ENCODE measurements at regions not wholly inside any gene's neighbourhood (a gene's known extent, or its start where the extent isn't known, plus 50 kb on each side); places are given as distances from the start of the nearest gene placed in this dataset.
"Not testable (repeated sequence)": the region's sequence is repeated elsewhere in the genome, so short reads cannot be mapped to it uniquely, and the experiment has no call there.

- DNase-seq: no peak
These were observed 582.1 kb downstream of the AMY1C start for GRCh38 chr1:104331763-104332162.

- DNase-seq: not testable (repeated sequence)
These were observed 588.2 kb downstream of the AMY1C start for GRCh38 chr1:104337927-104338326.

GRCh38 chr1:104341944-104342343 is 592.2 kb downstream of the AMY1C start:
- DNase-seq: no peak

DNA sequence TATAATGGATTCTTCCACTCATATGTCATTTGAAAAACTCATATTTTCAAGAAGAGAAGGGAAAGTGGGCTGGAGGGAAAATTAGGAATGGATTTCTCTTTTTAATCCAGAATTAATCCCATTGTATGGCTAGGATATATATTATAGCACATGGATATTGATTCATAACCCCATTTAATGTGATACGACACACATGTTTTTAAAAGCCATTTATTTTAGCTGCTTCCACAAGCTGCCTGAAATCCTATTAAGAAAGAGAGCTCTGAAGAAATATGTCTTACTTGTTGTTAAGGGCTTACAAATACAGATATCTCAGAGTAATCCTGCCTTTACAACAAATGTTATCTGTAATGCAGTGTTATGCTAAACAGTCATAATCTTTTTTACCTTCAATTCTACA is 598.6 kb downstream of the AMY1C start:
- DNase-seq: no peak

GRCh38 chr1:104353580-104353979 is 603.9 kb downstream of the AMY1C start:
- no peak for DNase-seq

DNA sequence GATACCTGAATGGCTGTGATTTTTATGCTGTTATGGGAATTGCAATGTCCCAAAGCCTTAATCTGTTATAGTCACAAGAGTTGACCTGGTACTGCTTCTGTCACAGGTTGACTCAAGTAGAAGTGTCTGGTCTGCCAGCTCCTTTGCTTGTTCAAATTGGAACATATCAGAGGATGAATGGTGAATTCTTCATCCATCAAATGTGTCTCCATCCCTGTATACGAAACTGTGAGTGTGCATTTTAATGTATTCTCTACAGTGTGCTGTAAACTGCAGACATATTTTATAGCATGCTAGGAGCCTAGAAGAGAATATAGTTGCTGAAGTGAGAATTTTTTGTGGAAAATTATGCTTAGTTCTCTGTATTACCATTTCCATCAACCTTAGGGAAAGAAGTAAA is 608.4 kb downstream of the AMY1C start:
- no peak for DNase-seq

- no peak for DNase-seq
These were observed 608.9 kb downstream of the AMY1C start for GRCh38 chr1:104358621-104359020.

DNA sequence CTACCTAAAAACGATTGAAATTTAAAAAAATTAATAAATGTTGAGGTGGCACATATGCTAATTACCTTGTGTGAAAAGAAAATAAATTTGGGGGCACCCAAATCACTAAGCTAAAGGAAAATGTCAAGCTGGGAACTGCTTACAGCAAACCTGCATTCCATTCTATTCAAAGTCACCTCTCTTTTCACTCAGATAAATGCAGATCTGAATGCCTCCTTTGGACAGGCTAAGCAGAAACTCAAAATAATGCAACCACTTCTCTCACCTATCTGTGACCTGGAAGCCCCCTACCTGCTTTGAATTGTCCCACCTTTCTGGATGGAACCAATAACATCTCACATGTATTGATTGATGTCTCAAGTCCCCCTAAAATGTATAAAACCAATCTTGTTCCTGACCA is 628.7 kb downstream of the AMY1C start:
- no peak for DNase-seq

- DNase-seq: no peak
These were observed 630.3 kb downstream of the AMY1C start for GRCh38 chr1:104380003-104380402.

DNA sequence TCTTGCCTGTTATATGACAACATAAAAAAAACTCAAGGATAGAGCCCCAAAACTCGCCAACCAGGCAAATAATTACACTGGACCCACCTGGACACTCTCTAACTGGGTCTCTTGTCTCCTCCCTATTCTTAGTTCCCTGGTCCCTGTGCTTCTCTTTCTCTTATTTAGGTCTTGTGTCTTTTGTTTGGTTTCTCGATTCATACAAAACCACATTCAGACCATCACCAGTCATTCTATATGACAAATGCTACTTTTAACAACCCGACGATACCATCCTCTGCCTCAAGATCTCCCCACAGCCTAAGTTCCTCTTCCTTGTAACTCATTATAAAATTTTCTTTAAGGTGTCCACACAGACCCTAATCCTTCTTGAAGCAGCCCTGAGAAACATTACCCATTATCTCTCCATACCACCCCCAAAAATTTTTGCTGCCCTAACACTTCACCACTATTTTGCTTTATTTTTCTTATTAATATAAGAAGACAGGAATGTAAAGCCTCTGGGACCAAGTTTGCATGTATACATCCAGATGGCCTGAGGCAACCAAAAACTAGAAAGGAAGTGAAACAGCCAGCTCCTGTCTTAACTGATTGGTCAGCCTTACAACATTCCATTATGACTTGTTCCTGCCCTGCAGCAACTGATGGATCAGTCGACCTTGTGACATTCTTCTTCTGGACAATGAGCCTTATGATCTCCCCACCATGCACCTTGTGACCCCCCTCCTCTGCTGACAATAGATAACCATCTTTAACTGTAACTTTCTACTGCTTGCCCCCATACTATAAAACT is 638.2 kb downstream of the AMY1C start:
- DNase-seq: no peak

GRCh38 chr1:104392552-104392951 is 642.9 kb downstream of the AMY1C start:
- no peak for DNase-seq

GRCh38 chr1:104402178-104402577 is 652.5 kb downstream of the AMY1C start:
- DNase-seq: no peak

- DNase-seq: no peak
These were observed 654.2 kb downstream of the AMY1C start for GRCh38 chr1:104403883-104404282.

- DNase-seq: no peak
These were observed 657.0 kb downstream of the AMY1C start for GRCh38 chr1:104406728-104407127.

DNA sequence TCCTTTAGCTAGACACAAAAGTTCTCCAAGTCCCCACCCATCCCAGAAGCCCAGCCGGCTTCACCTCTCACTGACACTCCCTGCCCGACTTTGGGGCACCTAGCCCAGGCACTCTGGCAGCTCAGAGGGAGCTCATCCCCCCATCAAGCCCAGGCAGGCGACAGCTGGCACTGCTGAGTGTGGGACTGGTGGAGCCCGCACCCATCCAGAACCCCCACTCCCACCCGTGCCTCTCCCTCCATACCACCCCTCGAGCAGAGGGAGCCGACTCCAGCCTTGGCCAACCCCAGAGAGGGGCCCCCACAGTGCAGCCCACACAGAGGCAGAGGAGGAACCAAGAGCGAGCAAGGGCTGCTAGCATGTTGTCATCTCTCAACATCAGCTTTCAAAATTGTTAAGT is 658.6 kb downstream of the AMY1C start:
- DNase-seq: no peak

DNA sequence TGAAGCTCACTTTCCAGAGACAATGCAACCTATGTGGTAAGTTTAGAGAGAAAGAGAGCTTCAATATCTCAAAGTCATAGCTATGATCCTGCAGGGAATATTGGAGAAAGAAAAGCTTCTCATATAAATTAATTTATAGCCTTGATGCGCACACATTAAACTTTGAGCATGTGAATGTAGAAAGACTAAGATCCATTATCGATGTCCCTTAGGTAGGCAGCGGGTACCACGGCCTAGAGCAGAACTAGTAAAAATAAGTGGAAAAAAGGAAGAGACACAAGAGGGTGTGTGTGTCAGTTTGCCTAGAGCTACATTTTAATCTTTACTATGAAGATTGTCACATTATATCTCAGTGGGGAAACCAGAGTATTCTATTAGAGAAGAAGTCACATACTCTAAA is 685.6 kb downstream of the AMY1C start:
- DNase-seq: no peak

DNA sequence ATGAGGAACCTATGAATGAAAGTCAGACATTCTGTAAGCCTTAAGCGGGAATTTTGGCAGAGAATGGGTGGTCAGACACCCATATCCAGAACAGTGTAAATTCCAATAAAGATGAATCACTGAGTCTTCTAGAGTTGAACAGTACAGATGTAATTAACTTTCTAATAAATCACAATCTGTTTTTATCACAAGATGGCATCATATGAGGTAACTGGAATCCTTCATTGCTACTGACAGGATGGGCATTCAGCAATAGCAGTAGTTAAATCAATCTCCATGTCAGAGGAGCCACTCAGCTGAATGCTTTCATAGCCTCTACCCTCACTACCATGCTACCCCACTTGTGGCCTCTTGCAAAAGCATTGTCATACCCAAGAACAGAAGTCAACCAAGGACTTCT is 690.3 kb downstream of the AMY1C start:
- DNase-seq: no peak

DNA sequence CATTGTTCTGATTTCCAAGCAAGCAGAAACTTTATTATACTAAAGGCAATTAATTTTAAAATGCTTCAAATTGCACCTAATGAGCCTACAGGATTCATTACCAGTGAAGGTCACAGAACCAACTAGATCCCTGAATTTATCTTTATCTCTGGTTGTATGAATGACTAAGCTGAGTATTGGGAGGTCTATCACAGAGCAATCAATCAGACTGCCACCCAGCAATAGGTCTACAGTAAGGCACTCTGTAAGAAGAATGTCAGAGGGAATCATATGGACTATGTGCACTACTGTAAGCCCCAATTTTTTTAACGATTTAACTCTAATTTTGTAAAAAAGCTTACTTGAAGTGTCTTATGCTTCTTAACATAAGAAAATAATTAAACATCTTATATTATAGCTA is 707.0 kb downstream of the AMY1C start:
- no peak for DNase-seq

GRCh38 chr1:104459886-104460285 is 710.2 kb downstream of the AMY1C start:
- DNase-seq: no peak

GRCh38 chr1:104460880-104461279 is 711.2 kb downstream of the AMY1C start:
- DNase-seq: no peak

- no peak for DNase-seq
These were observed 713.5 kb downstream of the AMY1C start for GRCh38 chr1:104463126-104463697.

DNA sequence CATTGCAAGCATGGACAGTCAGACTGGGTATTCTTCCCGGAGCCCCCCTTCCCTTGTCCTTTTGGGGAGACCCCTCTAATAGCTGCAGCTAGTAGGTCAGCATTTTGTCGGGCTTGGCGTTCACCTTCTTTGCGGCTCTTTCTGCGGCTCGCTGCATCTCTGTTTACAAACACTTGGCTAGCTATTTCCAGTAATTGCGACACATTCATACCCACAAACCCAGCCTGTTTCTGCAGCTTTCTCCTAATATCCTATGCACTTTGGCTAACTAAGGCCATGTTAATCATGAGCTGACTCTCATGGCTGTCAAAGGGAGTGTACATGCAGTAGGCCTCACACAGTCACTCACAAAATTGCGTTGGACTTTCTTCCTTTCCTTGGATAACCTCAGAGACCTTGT is 716.4 kb downstream of the AMY1C start:
- DNase-seq: no peak

DNA sequence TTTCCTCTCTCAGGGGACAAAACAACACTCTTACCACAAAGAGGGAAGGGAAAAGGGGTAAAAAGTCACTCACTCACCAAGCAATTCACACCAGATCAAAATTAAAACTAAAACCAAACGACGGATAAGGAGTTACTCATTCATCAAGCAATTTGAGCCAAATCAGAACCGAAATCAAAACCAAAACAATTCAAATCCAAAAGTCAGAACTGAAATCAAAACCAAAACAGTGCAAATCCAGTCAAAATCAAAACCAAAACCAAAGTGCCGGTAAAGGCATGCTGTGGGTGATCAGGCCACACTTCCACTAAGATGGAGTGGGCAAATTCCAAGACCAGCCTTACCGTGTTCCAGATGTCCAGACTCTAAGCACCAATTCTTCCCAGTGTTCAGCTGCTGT is 717.9 kb downstream of the AMY1C start:
- no peak for DNase-seq

GRCh38 chr1:104468282-104468681 is 718.6 kb downstream of the AMY1C start:
- no peak for DNase-seq

DNA sequence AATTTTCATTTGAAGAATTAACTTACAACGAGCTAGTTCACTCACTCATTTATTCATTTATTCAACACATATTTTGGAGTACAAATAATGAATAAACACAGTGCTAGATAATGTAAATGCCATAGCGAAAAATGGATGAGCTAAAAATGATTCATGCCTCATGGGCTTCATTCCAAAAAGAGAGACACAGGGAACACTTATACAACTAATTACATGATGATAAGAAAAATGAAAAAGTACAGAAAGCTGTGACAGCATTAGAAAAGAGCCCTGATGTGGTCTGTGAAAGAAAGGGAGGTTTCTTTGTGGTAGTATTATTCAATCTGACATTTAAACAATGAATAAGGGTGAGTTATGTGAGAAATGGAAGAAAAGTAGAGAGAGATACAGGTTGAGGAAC is 726.4 kb downstream of the AMY1C start:
- DNase-seq: no peak

All from CD4-positive, alpha-beta T cell treated with Interleukin-1 beta for 1 hour (primary cell).